Osteocyte (in vitro differentiated cells): ENCODE measurements at regions not wholly inside any gene's neighbourhood (a gene's known extent, or its start where the extent isn't known, plus 50 kb on each side); places are given as distances from the start of the nearest gene placed in this dataset.

ENCODE experiments used
- DNase-seq: peaks from one replicate; pipeline ENCODE4 v3.0.0; 2021; ENCODE audit warnings: mixed read lengths; ENCODE audit not compliant: unreplicated experiment; ENCODE audit errors: extremely low spot score
- H3K27ac Mint-ChIP-seq: one replicate; pipeline ENCODE4 v1.8.0; 2021; ENCODE audit warnings: mild to moderate bottlenecking, mixed read lengths; ENCODE audit not compliant: unreplicated experiment
- H3K27me3 Mint-ChIP-seq: one replicate; pipeline ENCODE4 v1.8.0; 2021; ENCODE audit warnings: mixed read lengths; ENCODE audit not compliant: unreplicated experiment
- H3K36me3 Mint-ChIP-seq: one replicate; pipeline ENCODE4 v1.8.0; 2021; ENCODE audit warnings: mixed read lengths; ENCODE audit not compliant: unreplicated experiment
- H3K4me1 Mint-ChIP-seq: one replicate; pipeline ENCODE4 v1.8.0; 2021; ENCODE audit warnings: mixed read lengths; ENCODE audit not compliant: unreplicated experiment
- H3K4me3 Mint-ChIP-seq: one replicate; pipeline ENCODE4 v1.8.0; 2021; ENCODE audit warnings: mild to moderate bottlenecking, moderate library complexity, mixed read lengths; ENCODE audit not compliant: unreplicated experiment
- H3K9me3 Mint-ChIP-seq: one replicate; pipeline ENCODE4 v1.8.0; 2021; ENCODE audit warnings: mixed read lengths; ENCODE audit not compliant: unreplicated experiment
- TF ChIP-seq, protein P1 (sequence below): fragments of 200-600 bp; sonication (generic); IDR thresholded peaks from 2 replicates; pipeline ENCODE4 v1.5.0; 2021; ENCODE audit warnings: antibody characterized with exemption, mild to moderate bottlenecking, moderate library complexity

GRCh38 chr4:12421364-12421763 is 992.7 kb upstream of the HS3ST1 start:
- Mint-ChIP-seq H3K36me3 (no peaks in the 10 kb centered on the region), H3K27ac (no peak overlapping the region), H3K9me3 (peaks cover 3% of the 10 kb centered on the region), H3K27me3 (no peaks in the 10 kb centered on the region), H3K4me3 (no peak overlapping the region), H3K4me1 (no peaks in the 10 kb centered on the region)
- DNase-seq: no peak
- TF ChIP-seq, protein P1, sequence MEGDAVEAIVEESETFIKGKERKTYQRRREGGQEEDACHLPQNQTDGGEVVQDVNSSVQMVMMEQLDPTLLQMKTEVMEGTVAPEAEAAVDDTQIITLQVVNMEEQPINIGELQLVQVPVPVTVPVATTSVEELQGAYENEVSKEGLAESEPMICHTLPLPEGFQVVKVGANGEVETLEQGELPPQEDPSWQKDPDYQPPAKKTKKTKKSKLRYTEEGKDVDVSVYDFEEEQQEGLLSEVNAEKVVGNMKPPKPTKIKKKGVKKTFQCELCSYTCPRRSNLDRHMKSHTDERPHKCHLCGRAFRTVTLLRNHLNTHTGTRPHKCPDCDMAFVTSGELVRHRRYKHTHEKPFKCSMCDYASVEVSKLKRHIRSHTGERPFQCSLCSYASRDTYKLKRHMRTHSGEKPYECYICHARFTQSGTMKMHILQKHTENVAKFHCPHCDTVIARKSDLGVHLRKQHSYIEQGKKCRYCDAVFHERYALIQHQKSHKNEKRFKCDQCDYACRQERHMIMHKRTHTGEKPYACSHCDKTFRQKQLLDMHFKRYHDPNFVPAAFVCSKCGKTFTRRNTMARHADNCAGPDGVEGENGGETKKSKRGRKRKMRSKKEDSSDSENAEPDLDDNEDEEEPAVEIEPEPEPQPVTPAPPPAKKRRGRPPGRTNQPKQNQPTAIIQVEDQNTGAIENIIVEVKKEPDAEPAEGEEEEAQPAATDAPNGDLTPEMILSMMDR: no peak

- no peaks in the 10 kb centered on the region for H3K36me3 Mint-ChIP-seq
- no peak overlapping the region for H3K4me3 Mint-ChIP-seq
- H3K27ac Mint-ChIP-seq: no peak overlapping the region
- TF ChIP-seq, protein P1: no peak
- no peak for DNase-seq
- H3K27me3 Mint-ChIP-seq: no peaks in the 10 kb centered on the region
- H3K4me1 Mint-ChIP-seq: no peaks in the 10 kb centered on the region
- peaks cover 8% of the 10 kb centered on the region for H3K9me3 Mint-ChIP-seq
Observed at GRCh38 chr4:12416755-12417154, 988.1 kb upstream of the HS3ST1 start.

- TF ChIP-seq, protein P1: no peak
- Mint-ChIP-seq H3K27me3 (no peaks in the 10 kb centered on the region), H3K4me3 (no peak overlapping the region), H3K27ac (no peak overlapping the region), H3K9me3 (peaks cover 9% of the 10 kb centered on the region), H3K36me3 (no peaks in the 10 kb centered on the region), H3K4me1 (no peaks in the 10 kb centered on the region)
- no peak for DNase-seq
Observed at GRCh38 chr4:12414181-12414812, 985.6 kb upstream of the HS3ST1 start.

GRCh38 chr4:12411072-12411471 is 982.4 kb upstream of the HS3ST1 start:
- Mint-ChIP-seq H3K4me1 (no peaks in the 10 kb centered on the region), H3K4me3 (no peak overlapping the region), H3K27me3 (no peaks in the 10 kb centered on the region), H3K27ac (no peak overlapping the region), H3K9me3 (peaks cover 26% of the 10 kb centered on the region), H3K36me3 (no peaks in the 10 kb centered on the region)
- DNase-seq: no peak
- TF ChIP-seq, protein P1: no peak

DNA sequence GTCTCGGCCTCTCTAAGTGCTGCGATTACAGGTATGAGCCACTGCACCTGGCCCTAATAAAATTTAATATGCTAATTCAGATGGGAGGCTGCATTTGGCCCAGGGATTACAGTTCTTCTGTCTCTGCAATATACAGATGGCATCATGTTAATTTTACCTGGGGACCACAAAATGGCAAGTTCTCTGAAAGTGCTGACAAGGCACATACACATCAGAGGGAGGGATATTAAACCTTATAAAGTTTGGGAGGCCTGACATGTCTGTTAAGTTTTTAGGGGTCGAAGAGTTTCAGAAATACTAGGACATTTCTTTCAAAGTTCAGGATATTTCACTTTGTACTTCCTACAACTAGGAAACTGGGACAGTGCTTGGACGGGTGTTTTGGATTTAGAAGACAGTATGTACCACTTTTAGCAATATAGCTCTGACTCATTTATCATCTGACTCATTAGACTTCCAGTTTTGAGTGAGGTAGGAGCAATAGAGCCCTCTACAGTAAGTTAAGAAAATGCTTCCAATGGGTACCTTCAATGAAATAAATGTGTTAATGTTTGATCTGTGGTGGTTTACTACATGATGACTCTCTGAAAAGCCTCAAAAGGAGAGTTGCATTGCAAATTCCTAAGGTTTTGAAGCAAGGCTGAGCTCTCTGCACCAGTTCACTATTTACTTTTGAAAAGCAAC is 981.0 kb upstream of the HS3ST1 start:
- Mint-ChIP-seq H3K4me1 (no peaks in the 10 kb centered on the region), H3K27ac (no peak overlapping the region), H3K27me3 (no peaks in the 10 kb centered on the region), H3K9me3 (peaks cover 26% of the 10 kb centered on the region), H3K36me3 (no peaks in the 10 kb centered on the region), H3K4me3 (no peak overlapping the region)
- DNase-seq: no peak
- TF ChIP-seq, protein P1: no peak
